HEK293 (cell line): ENCODE measurements at regions not wholly inside any gene's neighbourhood (a gene's known extent, or its start where the extent isn't known, plus 50 kb on each side); places are given as distances from the start of the nearest gene placed in this dataset.
"Not testable (repeated sequence)": the region's sequence is repeated elsewhere in the genome, so short reads cannot be mapped to it uniquely, and the experiment has no call there.

Experiments used
- CTCF ChIA-PET: fragments of 350-600 bp; formaldehyde crosslinking; extraction: SDS; loops from one replicate; lab custom pipeline; 2021; ENCODE audit warnings: antibody characterized with exemption; lab: Yijun Ruan, JAX
- POLR2A ChIA-PET: fragments of 300-600 bp; formaldehyde crosslinking; extraction: SDS; loops from one replicate; lab custom pipeline; 2020; ENCODE audit warnings: antibody characterized with exemption, inconsistent platforms; lab: Yijun Ruan, JAX
- H3K27ac ChIP-seq: fragments of 200-500 bp; sonication (Bioruptor generic); 2 replicates; pipeline ENCODE4 v1.5.1; 2014; ENCODE audit warnings: low read depth, low read length, control low read depth, inconsistent platforms; ENCODE audit errors: extremely low read depth
- H3K36me3 ChIP-seq, 2 experiments: fragments of 200-500 bp in 1 of 2; sonication (Bioruptor generic) in 1 of 2; 1 replicate in 1 of 2; 2 replicates in 1 of 2; pipeline ENCODE4 v1.5.1; 2014 to 2017; ENCODE audit warnings: inconsistent platforms in 2 of 2, low read length in 2 of 2; ENCODE audit not compliant: control insufficient read depth in 2 of 2, insufficient read depth in 1 of 2
- H3K4me1 ChIP-seq: fragments of 200-500 bp; sonication (Bioruptor generic); 2 replicates; pipeline ENCODE4 v1.5.1; 2014; ENCODE audit warnings: mild to moderate bottlenecking, low read length, inconsistent platforms; ENCODE audit not compliant: control insufficient read depth, insufficient read depth
- H3K4me3 ChIP-seq: 2 replicates; pipeline ENCODE4 v1.5.1; 2011; ENCODE audit warnings: low read depth, mild to moderate bottlenecking, control low read depth, low read length, moderate library complexity
- H3K9me3 ChIP-seq: fragments of 200-500 bp; sonication (Bioruptor generic); 2 replicates; pipeline ENCODE4 v1.5.1; 2014; ENCODE audit warnings: low read depth, low read length, inconsistent platforms; ENCODE audit not compliant: control insufficient read depth, insufficient read depth
- EGR2 ChIP-seq: fragments of 450-650 bp; formaldehyde crosslinking; IDR thresholded peaks from 2 replicates; pipeline ENCODE4 v1.5.1; 2016; ENCODE audit warnings: low read depth, missing biosample characterization, missing genetic modification characterization
- HOXC10 ChIP-seq: sonication (generic); formaldehyde crosslinking; IDR thresholded peaks from 2 replicates; pipeline ENCODE4 v1.8.1; 2023; ENCODE audit warnings: mild to moderate bottlenecking, missing genetic modification reagents
- KLF1 ChIP-seq: fragments of 450-650 bp; formaldehyde crosslinking; IDR thresholded peaks from 2 replicates; pipeline ENCODE4 v1.5.1; 2016; ENCODE audit warnings: missing biosample characterization, missing genetic modification characterization
- MEIS1 ChIP-seq: sonication (generic); formaldehyde crosslinking; IDR thresholded peaks from 2 replicates; pipeline ENCODE4 v1.8.1; 2022; ENCODE audit warnings: missing genetic modification reagents, mild to moderate bottlenecking, borderline replicate concordance
- SALL2 ChIP-seq: fragments of 450-650 bp; formaldehyde crosslinking; IDR thresholded peaks from 2 replicates; pipeline ENCODE4 v1.5.0; 2017; ENCODE audit warnings: missing biosample characterization, mild to moderate bottlenecking, missing genetic modification characterization, borderline replicate concordance
- ZFHX2 ChIP-seq: fragments of 450-650 bp; formaldehyde crosslinking; conservative IDR thresholded peaks from 2 replicates; pipeline ENCODE4 v1.5.1; 2016; ENCODE audit warnings: missing biosample characterization, missing genetic modification characterization
- ZFP3 ChIP-seq: fragments of 450-650 bp; formaldehyde crosslinking; IDR thresholded peaks from 2 replicates; pipeline ENCODE4 v1.5.1; 2016; ENCODE audit warnings: low read depth, missing biosample characterization, missing genetic modification characterization
- ZFP41 ChIP-seq: fragments of 450-650 bp; formaldehyde crosslinking; IDR thresholded peaks from 2 replicates; pipeline ENCODE4 v1.5.1; 2016; ENCODE audit warnings: missing biosample characterization, missing genetic modification characterization, borderline replicate concordance
- ZFP69B ChIP-seq: fragments of 450-650 bp; formaldehyde crosslinking; IDR thresholded peaks from 2 replicates; pipeline ENCODE4 v1.5.1; 2016; ENCODE audit warnings: missing biosample characterization, missing genetic modification characterization
- ZNF146 ChIP-seq: fragments of 450-650 bp; formaldehyde crosslinking; IDR thresholded peaks from 2 replicates; pipeline ENCODE4 v1.5.1; 2016; ENCODE audit warnings: missing biosample characterization, missing genetic modification characterization
- ZNF239 ChIP-seq: fragments of 450-650 bp; formaldehyde crosslinking; IDR thresholded peaks from 2 replicates; pipeline ENCODE4 v1.5.1; 2016; ENCODE audit warnings: missing biosample characterization, missing genetic modification characterization
- ZNF521 ChIP-seq: fragments of 450-650 bp; formaldehyde crosslinking; IDR thresholded peaks from 2 replicates; pipeline ENCODE4 v1.5.1; 2017; ENCODE audit warnings: missing biosample characterization, mild to moderate bottlenecking, missing genetic modification characterization
- ZNF549 ChIP-seq: fragments of 450-650 bp; IDR thresholded peaks from 2 replicates; pipeline ENCODE4 v1.5.1; 2018; ENCODE audit warnings: missing biosample characterization, missing genetic modification characterization, mild to moderate bottlenecking, inconsistent platforms, moderate library complexity
- ZNF600 ChIP-seq: fragments of 450-650 bp; formaldehyde crosslinking; IDR thresholded peaks from 2 replicates; pipeline ENCODE4 v1.5.1; 2016; ENCODE audit warnings: missing biosample characterization, missing genetic modification characterization
- ZNF747 ChIP-seq: fragments of 450-650 bp; formaldehyde crosslinking; IDR thresholded peaks from 2 replicates; pipeline ENCODE4 v1.5.1; 2016; ENCODE audit warnings: missing biosample characterization, missing genetic modification characterization
- ZNF792 ChIP-seq: fragments of 450-650 bp; formaldehyde crosslinking; IDR thresholded peaks from 2 replicates; pipeline ENCODE4 v1.5.1; 2016; ENCODE audit warnings: missing biosample characterization, missing genetic modification characterization
- ZSCAN23 ChIP-seq: fragments of 450-650 bp; formaldehyde crosslinking; IDR thresholded peaks from 2 replicates; pipeline ENCODE4 v1.5.1; 2016; ENCODE audit warnings: missing biosample characterization, missing genetic modification characterization
- ZSCAN4 ChIP-seq: fragments of 450-650 bp; formaldehyde crosslinking; IDR thresholded peaks from 2 replicates; pipeline ENCODE4 v1.5.1; 2017; ENCODE audit warnings: missing biosample characterization, missing genetic modification characterization
- TF ChIP-seq, protein P1 (sequence below): fragments of 450-650 bp; formaldehyde crosslinking; IDR thresholded peaks from 2 replicates; pipeline ENCODE4 v1.5.1; 2017; ENCODE audit warnings: missing biosample characterization, missing genetic modification characterization
- TF ChIP-seq, protein P2 (sequence below): fragments of 450-650 bp; formaldehyde crosslinking; IDR thresholded peaks from 2 replicates; pipeline ENCODE4 v1.5.1; 2016; ENCODE audit warnings: missing biosample characterization, missing genetic modification characterization

GRCh38 chr6:113375466-113375865 lies 481.7 kb upstream of the MARCKS start:
- not testable (repeated sequence) for H3K27ac ChIP-seq, H3K9me3 ChIP-seq, H3K4me1 ChIP-seq, H3K4me3 ChIP-seq, H3K36me3 ChIP-seq
- POLR2A ChIA-PET: interaction anchor here (1.8 kb wide), 1 partner anchor 9 kb away, joined by 5 read pairs; no protein-coding TSS in a partner anchor
- CTCF ChIA-PET: interaction anchor here (0.7 to 1.4 kb wide), 5 partner anchors 7 to 178 kb away, joined by 3 to 5 read pairs (median 3); no protein-coding TSS in a partner anchor
- peak; percentile 32; the same call in 1 of the 2 replicates for TF ChIP-seq KLF1 (tag by site-specific recombination)
- TF ChIP-seq ZSCAN4 (tag by site-specific recombination): peak; percentile 26; the same call in 1 of the 2 replicates
- peak; percentile 50; the same call in 1 of the 2 replicates for TF ChIP-seq ZFHX2 (tag by site-specific recombination)

- Histone ChIP-seq H3K27ac (no peak overlapping the region), H3K4me1 (no peaks in the 10 kb centered on the region), H3K36me3 (no peaks in the 10 kb centered on the region), H3K4me3 (no peak overlapping the region), H3K9me3 (no peaks in the 10 kb centered on the region)
- POLR2A ChIA-PET: interaction anchor here (1.8 kb wide), 1 partner anchor 8 kb away, joined by 5 read pairs; no protein-coding TSS in a partner anchor
- CTCF ChIA-PET: interaction anchor here (0.6 to 1.4 kb wide), 9 partner anchors 8 to 732 kb away, joined by 3 to 5 read pairs (median 3); no protein-coding TSS in a partner anchor
- TF ChIP-seq ZSCAN23 (tag by site-specific recombination): no peak
- TF ChIP-seq ZNF747: no peak
- TF ChIP-seq ZNF146 (tag by site-specific recombination): no peak
- TF ChIP-seq HOXC10 (CRISPR knock-in tag): no peak
- no peak for TF ChIP-seq ZNF600 (tag by site-specific recombination)
- no peak for TF ChIP-seq EGR2 (tag by site-specific recombination)
- TF ChIP-seq ZNF792 (tag by site-specific recombination): no peak
- TF ChIP-seq SALL2 (tag by site-specific recombination): no peak
- no peak for TF ChIP-seq ZFP69B (tag by site-specific recombination)
- TF ChIP-seq ZNF549: no peak
- TF ChIP-seq, protein P1, sequence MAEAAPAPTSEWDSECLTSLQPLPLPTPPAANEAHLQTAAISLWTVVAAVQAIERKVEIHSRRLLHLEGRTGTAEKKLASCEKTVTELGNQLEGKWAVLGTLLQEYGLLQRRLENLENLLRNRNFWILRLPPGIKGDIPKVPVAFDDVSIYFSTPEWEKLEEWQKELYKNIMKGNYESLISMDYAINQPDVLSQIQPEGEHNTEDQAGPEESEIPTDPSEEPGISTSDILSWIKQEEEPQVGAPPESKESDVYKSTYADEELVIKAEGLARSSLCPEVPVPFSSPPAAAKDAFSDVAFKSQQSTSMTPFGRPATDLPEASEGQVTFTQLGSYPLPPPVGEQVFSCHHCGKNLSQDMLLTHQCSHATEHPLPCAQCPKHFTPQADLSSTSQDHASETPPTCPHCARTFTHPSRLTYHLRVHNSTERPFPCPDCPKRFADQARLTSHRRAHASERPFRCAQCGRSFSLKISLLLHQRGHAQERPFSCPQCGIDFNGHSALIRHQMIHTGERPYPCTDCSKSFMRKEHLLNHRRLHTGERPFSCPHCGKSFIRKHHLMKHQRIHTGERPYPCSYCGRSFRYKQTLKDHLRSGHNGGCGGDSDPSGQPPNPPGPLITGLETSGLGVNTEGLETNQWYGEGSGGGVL (tag by site-specific recombination): no peak
- TF ChIP-seq MEIS1 (CRISPR knock-in tag): no peak
- TF ChIP-seq ZFP41 (tag by site-specific recombination): no peak
- TF ChIP-seq ZNF239 (tag by site-specific recombination): no peak
- no peak for TF ChIP-seq ZFP3 (tag by site-specific recombination)
- TF ChIP-seq, protein P2, sequence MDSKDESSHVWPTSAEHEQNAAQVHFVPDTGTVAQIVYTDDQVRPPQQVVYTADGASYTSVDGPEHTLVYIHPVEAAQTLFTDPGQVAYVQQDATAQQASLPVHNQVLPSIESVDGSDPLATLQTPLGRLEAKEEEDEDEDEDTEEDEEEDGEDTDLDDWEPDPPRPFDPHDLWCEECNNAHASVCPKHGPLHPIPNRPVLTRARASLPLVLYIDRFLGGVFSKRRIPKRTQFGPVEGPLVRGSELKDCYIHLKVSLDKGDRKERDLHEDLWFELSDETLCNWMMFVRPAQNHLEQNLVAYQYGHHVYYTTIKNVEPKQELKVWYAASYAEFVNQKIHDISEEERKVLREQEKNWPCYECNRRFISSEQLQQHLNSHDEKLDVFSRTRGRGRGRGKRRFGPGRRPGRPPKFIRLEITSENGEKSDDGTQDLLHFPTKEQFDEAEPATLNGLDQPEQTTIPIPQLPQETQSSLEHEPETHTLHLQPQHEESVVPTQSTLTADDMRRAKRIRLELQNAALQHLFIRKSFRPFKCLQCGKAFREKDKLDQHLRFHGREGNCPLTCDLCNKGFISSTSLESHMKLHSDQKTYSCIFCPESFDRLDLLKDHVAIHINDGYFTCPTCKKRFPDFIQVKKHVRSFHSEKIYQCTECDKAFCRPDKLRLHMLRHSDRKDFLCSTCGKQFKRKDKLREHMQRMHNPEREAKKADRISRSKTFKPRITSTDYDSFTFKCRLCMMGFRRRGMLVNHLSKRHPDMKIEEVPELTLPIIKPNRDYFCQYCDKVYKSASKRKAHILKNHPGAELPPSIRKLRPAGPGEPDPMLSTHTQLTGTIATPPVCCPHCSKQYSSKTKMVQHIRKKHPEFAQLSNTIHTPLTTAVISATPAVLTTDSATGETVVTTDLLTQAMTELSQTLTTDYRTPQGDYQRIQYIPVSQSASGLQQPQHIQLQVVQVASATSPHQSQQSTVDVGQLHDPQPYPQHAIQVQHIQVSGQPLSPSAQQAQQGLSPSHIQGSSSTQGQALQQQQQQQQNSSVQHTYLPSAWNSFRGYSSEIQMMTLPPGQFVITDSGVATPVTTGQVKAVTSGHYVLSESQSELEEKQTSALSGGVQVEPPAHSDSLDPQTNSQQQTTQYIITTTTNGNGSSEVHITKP: no peak
- TF ChIP-seq ZNF521 (tag by site-specific recombination): no peak
- TF ChIP-seq, all 188 proteins: peak for 0
Measured at GRCh38 chr6:113375950-113376846, 480.9 kb upstream of the MARCKS start.
